Putamen (tissue), 1 donor: ENCODE measurements at regions not wholly inside any gene's neighbourhood (a gene's known extent, or its start where the extent isn't known, plus 50 kb on each side); places are given as distances from the start of the nearest gene placed in this dataset.
"Not testable (repeated sequence)": the region's sequence is repeated elsewhere in the genome, so short reads cannot be mapped to it uniquely, and the experiment has no call there.

Experiments used
- DNase-seq: peaks from one replicate; pipeline ENCODE4 v3.0.0-alpha.2; 2016; ENCODE audit warnings: low spot score

DNA sequence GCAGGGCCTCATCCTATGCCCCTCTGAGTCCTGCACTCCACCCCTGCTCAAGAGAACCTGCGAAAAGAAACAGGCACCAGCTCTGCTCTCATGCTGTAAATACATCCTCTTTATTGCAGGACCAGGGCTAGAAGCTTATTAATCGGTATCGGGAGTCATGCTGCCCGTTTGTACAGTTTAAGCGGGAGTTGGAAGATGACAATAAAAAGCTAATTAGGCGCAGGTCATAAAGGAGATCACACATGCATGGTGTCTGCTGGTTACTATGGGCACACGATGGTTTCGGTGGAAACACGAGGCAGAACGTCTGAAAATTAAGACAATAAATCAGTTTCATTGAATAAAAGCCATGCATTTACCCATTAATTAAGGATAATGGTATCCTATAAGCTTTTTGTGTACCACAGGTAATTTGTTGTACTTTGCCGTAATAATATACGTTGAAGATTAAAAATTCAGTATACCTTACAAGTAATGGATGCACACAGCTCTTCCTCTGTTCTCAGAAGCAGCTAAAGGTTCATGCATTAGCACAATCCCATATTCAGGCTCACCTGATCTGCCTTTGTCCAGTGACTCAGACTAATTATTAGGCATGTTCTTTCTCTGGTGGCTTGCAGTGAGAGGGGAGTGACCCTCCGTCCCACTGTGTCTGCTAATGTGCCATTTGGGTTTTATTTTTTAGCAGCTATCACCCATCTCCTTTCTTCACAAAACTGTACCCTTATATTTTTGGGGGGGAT lies 406.0 kb downstream of the TSHZ3 start:
- DNase-seq, result no peak

DNA sequence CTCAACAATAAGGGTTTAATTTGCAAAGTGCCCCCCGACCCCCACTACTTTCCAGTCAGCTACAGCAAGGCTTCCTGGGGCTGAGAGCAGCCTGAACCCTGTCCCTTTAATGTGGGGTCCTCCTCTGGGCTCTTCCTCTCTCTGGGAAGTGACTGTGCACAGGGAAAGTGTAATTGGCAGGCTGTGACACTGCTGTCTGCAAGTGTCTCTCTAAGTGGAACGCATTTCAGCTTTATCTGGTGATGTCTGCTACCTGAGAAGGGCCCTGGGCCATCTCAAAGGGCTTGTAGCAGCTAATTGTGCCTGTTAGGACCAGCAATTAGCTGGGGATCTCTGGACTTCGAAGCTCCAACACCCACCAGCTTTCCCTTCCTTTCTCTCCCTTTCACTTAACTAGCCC lies 406.6 kb downstream of the TSHZ3 start:
- DNase-seq, result no peak

DNA sequence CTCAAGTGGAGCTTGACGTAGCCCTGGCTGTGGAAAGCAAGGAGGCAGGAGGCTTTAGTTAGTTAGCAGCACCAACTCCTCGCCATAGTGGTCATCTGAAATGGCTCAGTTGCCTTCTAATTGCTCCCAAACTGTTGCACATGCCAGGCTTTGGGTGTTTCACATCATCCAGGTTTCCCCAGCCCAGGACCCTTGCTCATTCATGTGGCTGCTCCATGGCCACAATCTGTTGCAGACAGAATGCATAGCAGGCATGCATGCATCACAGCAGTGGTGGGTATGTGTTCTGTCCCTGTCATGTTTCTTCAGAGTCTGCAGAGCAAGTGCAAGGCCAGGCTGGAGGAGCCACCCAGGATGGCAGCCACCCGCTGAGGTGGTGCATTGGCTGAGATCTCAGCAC lies 407.6 kb downstream of the TSHZ3 start:
- no peak for DNase-seq

DNA sequence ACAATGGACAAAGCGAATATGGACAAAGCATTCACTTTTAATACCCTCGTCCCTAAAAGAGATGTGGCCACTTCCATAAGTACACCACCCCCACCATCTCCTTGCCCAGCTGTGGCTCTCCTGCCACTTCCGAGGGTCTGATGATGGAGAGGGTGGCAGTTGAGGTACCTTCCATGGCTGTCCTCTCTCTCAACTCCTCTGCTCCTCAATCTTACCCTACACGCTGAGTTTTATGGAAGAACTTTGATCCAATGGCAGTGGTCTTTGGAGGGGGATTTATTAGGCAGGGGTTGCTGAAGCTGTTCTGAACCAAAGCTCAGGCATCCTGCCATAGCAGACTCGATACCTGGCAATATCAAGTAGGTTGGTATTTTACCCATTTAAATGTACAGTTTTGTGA lies 413.0 kb downstream of the TSHZ3 start:
- DNase-seq, result no peak

GRCh38 chr19:30935146-30935545 lies 414.1 kb downstream of the TSHZ3 start:
- no peak for DNase-seq

DNA sequence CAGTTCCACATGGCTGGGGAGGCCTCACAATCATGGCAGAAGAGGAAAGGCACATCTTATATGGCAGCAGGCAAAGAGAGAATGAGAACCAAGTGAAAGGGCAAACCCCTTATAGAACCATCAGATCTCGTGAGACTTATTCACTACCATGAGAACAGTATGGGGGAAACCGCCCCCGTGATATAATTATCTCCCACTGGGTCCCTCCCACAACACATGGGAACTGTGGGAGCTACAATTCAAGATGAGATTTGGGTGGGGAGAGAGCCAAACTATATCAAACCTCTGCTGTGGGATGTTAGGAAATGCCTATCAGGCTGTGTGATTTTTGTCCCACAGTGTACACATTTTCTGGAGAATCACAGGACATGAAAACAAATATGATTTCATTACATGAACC lies 415.8 kb downstream of the TSHZ3 start:
- not testable (repeated sequence) for DNase-seq

DNA sequence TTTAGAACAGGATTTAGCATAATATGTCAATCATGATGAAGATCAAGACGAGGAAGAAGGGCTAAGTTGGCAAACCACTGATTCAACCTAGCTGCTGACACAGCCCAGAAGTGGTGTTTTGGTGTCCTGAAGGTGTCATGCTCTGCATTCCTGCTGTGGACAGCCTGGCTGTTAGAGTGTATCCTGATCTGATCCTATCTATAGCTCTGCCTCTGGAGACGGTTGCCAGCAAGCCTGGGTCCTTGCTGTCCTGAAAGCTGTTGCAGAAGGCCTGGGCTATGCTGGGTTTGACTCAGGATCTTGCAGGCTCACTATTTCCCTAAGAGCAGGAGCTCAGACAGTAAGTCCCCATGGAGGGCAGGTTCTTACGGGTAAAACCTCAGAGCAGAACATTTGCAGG lies 416.4 kb downstream of the TSHZ3 start:
- DNase-seq, result no peak

DNA sequence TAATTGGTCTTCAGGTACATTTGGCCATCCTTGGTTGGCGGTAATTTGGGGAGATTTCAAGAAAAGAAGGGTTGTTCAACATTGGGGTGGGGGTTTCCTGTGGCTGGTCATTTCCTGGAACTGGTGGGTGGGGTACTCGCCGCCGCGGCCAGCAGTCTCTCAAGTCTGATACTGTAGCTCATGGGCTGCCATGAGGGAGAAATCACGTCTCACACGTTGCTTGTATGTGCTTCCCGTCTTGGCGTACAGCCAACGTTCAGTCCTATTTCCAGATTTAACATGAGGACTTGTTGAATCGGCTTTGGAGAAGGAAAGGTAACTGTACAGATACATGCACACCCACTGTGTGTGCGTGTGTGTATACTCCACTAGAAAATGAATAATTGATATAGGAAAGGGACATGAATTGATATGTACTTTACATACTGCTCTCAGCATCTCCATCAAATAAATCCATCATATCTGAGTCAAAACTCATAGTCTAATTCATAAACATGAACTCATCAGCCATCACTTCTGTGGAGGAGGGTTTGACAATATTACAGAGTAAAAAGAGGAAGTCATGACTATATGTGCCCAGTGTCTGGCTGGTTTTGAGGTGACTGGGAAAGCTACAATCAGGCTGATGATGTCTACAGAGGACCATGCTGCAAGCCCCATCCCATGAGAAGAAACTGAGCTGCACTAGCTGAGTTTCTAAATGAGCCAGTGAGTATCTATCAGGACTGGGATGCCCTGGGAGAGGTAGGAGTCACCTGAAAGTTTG lies 418.1 kb downstream of the TSHZ3 start:
- DNase-seq, result no peak

GRCh38 chr19:30927705-30928104 lies 421.5 kb downstream of the TSHZ3 start:
- DNase-seq, result no peak

GRCh38 chr19:30924670-30925069 lies 424.6 kb downstream of the TSHZ3 start:
- no peak for DNase-seq

GRCh38 chr19:30924069-30924636 lies 425.1 kb downstream of the TSHZ3 start:
- no peak for DNase-seq

GRCh38 chr19:30923621-30924020 lies 425.6 kb downstream of the TSHZ3 start:
- DNase-seq, result no peak

GRCh38 chr19:30923096-30923495 lies 426.1 kb downstream of the TSHZ3 start:
- no peak for DNase-seq

DNA sequence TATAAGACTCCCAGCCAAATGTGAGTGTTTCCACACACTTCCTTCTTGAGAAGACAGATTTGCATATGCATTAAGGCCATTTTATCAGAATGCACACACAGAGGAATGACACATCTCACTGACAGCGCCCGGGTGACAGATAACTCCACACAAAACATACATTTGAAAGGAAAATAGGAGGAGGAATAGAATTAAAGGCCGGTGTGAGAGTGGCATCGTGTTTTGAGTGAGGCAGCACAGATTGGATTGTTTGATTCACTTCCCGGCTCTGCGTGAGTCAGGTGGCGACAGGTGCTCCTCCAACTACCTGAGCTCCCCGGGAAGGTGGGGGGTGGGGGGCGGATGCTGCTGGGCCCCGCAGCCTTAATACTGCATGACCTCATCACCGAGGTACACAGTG lies 429.0 kb downstream of the TSHZ3 start:
- DNase-seq, result no peak

DNA sequence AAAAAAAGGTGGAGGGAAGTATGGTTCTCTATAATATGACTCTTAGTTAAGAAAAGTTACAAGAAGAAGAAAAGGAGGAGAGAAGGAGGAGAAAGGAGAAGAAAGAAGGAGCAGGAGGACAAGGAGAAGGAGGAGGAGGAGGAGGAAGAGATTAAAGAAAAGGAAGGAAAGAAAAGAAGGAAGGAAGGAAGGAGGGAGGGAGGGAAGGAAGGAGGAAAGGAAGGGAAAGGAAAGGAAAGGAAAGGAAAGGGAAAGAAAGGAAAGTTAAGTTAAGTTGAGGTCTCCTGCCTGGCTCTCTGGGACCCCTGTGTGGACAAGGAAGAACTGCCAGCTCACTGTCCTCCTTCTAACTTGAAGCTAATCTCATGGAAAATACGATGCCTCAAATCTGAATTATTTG lies 429.5 kb downstream of the TSHZ3 start:
- DNase-seq, result no peak

DNA sequence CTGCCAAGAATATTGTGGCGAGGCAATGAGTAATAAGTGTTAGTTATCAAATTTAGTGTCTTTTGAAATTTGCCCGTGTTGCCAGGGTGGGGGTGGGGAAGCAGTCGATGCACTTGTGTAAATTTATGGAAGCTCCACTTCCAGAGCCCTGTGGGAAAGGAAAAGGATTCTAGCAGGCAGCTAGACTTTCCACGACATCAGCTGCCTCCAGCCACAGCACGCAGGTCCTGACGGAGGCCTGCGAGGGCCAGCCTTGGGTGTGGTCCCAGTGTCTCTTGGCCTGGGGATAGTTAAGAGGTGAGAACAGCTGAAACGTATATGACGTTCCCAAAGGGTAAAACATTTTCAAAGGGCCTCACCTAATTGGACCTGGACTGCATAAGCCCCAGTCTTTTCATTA lies 433.0 kb downstream of the TSHZ3 start:
- no peak for DNase-seq

GRCh38 chr19:30911491-30911890 lies 437.7 kb downstream of the TSHZ3 start:
- DNase-seq, result no peak

- no peak for DNase-seq
Measured at GRCh38 chr19:30910485-30911240, 438.6 kb downstream of the TSHZ3 start.

DNA sequence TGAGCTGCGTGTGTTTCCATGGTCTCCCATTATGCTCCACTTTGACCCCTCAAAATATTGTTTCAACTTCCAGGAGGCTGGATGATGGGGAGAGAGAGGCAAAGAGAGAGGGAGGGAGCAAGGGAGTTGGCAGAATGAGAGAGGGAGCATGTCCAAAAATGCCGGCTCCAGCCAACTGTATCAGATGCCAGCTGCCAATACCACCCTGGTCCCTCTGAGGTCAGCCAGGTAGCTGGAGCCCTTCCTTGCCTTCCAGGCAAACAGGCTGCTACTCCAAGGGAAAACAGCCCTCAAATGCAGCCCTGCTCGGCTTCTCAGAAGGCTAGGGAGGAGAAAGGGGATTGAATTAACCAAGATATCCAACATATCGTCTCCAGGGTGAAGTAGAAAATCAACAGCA lies 440.0 kb downstream of the TSHZ3 start:
- DNase-seq, result no peak

GRCh38 chr19:30908262-30908771 lies 440.9 kb downstream of the TSHZ3 start:
- no peak for DNase-seq

DNA sequence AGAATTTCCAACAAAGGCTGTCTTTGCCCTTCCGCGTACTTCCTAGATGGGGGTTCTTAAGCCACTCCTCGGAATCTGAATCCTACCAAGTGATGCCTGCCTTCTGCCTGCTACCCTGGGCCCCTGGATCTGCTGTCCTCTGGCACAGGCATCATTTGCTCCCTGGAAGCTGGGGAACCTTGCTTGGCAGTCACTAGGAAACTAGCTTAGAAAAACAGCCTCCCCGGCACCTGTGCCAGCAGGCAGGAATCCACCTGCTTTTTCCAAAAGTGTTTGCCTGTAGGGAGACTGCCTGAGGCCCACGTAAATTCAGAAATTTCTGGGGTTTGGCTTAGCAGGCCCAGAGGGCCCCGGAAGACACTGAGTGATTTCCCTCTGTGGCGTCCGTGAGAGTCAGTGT lies 442.4 kb downstream of the TSHZ3 start:
- DNase-seq, result no peak

DNA sequence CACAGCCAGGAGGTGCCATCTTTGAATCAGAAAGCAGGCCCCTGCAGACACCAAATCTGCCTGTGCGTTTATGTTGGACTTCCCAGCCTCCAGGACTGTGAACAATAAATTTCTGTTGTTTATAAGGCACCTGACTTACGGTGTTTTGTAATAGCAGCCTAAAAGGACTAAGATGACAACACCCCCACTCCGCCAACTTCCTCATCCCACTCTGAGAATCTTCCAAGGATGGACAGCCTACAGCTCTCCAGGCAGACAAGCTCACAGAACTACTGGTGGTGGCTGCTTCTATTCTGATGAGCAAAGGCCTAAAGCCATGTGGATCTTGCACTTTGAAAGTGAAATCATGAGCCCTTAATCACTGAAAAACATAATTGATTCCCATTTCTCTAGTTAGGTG lies 449.2 kb downstream of the TSHZ3 start:
- DNase-seq, result no peak
